WTC11 (cell line): ENCODE measurements at regions not wholly inside any gene's neighbourhood (a gene's known extent, or its start where the extent isn't known, plus 50 kb on each side); places are given as distances from the start of the nearest gene placed in this dataset.

Experiments used
- ATAC-seq: fragments of 200-7000 bp; cut with Tn5 transposase; 2 replicates; pipeline ENCODE4 v1.10.0; 2021; ENCODE audit warnings: mild to moderate bottlenecking, moderate library complexity
- CTCF ChIA-PET: fragments of 300-600 bp; sonication (Branson Sonifier 250); formaldehyde crosslinking; loops from one replicate; lab custom pipeline; 2021; ENCODE audit warnings: antibody characterized with exemption; lab: Charles Lee
- POLR2A ChIA-PET: fragments of 350-600 bp; sonication (Branson Sonifier 250); formaldehyde crosslinking; loops from one replicate; lab custom pipeline; 2021; ENCODE audit warnings: antibody characterized with exemption; lab: Charles Lee
- DNase-seq: peaks from one replicate; pipeline ENCODE4 v3.0.0; 2021; ENCODE audit warnings: low spot score
- H3K27ac Mint-ChIP-seq: 2 replicates; pipeline ENCODE4 v1.8.0; 2021; ENCODE audit warnings: mixed read lengths
- H3K27me3 Mint-ChIP-seq: 2 replicates; pipeline ENCODE4 v1.8.0; 2021; ENCODE audit warnings: low read depth, mild to moderate bottlenecking, moderate library complexity, mixed read lengths
- H3K36me3 Mint-ChIP-seq: 2 replicates; pipeline ENCODE4 v1.8.0; 2021; ENCODE audit warnings: mixed read lengths
- H3K4me1 Mint-ChIP-seq: 2 replicates; pipeline ENCODE4 v1.8.0; 2022; ENCODE audit warnings: mixed read lengths
- H3K4me3 Mint-ChIP-seq: 2 replicates; pipeline ENCODE4 v1.8.0; 2021; ENCODE audit warnings: mild to moderate bottlenecking, moderate library complexity, mixed read lengths
- H3K9me3 Mint-ChIP-seq: 2 replicates; pipeline ENCODE4 v1.8.0; 2021; ENCODE audit warnings: mixed read lengths
- ELF4 ChIP-seq: sonication (generic); formaldehyde crosslinking; IDR thresholded peaks from 2 replicates; pipeline ENCODE4 v1.8.1; 2022; ENCODE audit warnings: low read depth, mild to moderate bottlenecking, moderate library complexity, missing genetic modification reagents
- GTF2I ChIP-seq: fragments of 250-450 bp; sonication (Bioruptor Pico); conservative IDR thresholded peaks from 2 replicates; pipeline ENCODE4 v1.4.0; 2021; ENCODE audit warnings: mild to moderate bottlenecking
- MXD4 ChIP-seq: fragments of 250-450 bp; sonication (Bioruptor Pico); IDR thresholded peaks from 2 replicates; pipeline ENCODE4 v1.8.0; 2021; ENCODE audit warnings: mild to moderate bottlenecking, moderate library complexity, borderline replicate concordance
- NR1H2 ChIP-seq: sonication (generic); formaldehyde crosslinking; IDR thresholded peaks from 2 replicates; pipeline ENCODE4 v1.9.0; 2021; ENCODE audit warnings: mild to moderate bottlenecking, moderate library complexity, missing genetic modification reagents
- NR3C1 ChIP-seq: sonication (generic); formaldehyde crosslinking; conservative IDR thresholded peaks from 2 replicates; pipeline ENCODE4 v1.8.1; 2023; ENCODE audit warnings: low read depth, mild to moderate bottlenecking, missing genetic modification reagents
- PRRX2 ChIP-seq: fragments of 250-450 bp; sonication (Bioruptor Pico); IDR thresholded peaks from 2 replicates; pipeline ENCODE4 v1.8.0; 2021; ENCODE audit warnings: mild to moderate bottlenecking
- TP53 ChIP-seq: sonication (generic); formaldehyde crosslinking; IDR thresholded peaks from 2 replicates; pipeline ENCODE4 v1.8.1; 2023; ENCODE audit warnings: mild to moderate bottlenecking, missing genetic modification reagents
- ZNF232 ChIP-seq: sonication (generic); formaldehyde crosslinking; IDR thresholded peaks from 2 replicates; pipeline ENCODE4 v1.8.0; 2022; ENCODE audit warnings: mild to moderate bottlenecking, missing genetic modification reagents
- ZNF423 ChIP-seq: fragments of 250-450 bp; sonication (Bioruptor Pico); IDR thresholded peaks from 2 replicates; pipeline ENCODE4 v2.1.2; 2022; ENCODE audit warnings: mild to moderate bottlenecking, moderate library complexity
- ZNF671 ChIP-seq: fragments of 250-450 bp; sonication (Bioruptor Pico); IDR thresholded peaks from 2 replicates; pipeline ENCODE4 v1.8.0; 2021; ENCODE audit warnings: mild to moderate bottlenecking
- TF ChIP-seq, protein P1 (sequence below): fragments of 200-600 bp; IDR thresholded peaks from 2 replicates; pipeline ENCODE4 v1.8.0; 2022; ENCODE audit warnings: antibody characterized with exemption
- TF ChIP-seq, protein P2 (sequence below): sonication (generic); formaldehyde crosslinking; IDR thresholded peaks from 2 replicates; pipeline ENCODE4 v1.8.1; 2022; ENCODE audit warnings: low read depth, mild to moderate bottlenecking, moderate library complexity, missing genetic modification reagents, borderline replicate concordance
- TF ChIP-seq, protein P3 (sequence below): sonication (generic); formaldehyde crosslinking; IDR thresholded peaks from 2 replicates; pipeline ENCODE4 v1.8.0; 2023; ENCODE audit warnings: mild to moderate bottlenecking, missing genetic modification reagents
- TF ChIP-seq, protein P4 (sequence below): sonication (generic); formaldehyde crosslinking; IDR thresholded peaks from 2 replicates; pipeline ENCODE4 v1.8.0; 2022; ENCODE audit warnings: missing genetic modification reagents
- TF ChIP-seq, protein P5 (sequence below): sonication (generic); formaldehyde crosslinking; IDR thresholded peaks from 2 replicates; pipeline ENCODE4 v1.8.1; 2023; ENCODE audit warnings: mild to moderate bottlenecking, missing genetic modification reagents, borderline replicate concordance

DNA sequence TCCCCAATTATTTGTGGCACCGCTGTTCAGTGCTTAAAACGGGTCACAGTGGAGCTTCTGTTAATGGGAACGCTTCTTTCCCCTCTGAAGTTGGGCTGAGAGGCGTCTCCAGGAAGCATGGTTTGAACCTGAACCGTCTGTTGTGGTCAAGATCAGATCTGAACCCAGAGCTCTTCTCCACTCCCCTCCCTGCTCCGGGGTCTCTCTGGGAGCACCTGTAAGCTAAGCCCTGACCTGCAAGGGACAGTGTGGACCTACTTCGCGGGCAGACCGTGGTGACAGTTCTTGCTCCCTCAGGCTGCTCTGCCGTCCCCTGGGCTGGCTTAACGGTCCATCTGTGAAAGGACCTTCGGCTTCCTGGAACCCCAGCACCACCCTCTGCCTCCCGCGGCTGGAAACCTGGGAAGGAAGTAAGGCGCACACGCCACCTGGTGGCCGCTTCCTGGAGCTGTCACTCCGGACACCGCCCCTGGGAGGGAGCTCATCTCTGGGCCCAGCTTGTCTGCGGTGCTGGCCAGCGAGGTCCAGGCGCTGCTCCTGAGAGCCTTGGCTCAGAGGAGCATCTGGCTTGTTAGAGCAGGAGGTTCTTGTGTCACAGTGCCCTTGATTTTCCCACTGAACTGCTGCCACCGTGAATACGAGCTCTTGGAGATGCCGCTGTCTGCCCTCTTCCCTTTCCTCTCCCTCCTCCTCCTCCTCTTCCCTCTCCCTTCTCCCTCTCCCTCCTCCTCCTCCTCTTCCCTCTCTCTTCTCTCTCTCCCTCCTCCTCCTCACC, 518.5 kb upstream of the EEF2KMT start:
- DNase-seq (peak; percentile 40), ATAC-seq (peak; percentile 90)
- H3K9me3 Mint-ChIP-seq: peaks cover 73% of the 10 kb centered on the region
- no peak for TF ChIP-seq NR3C1
- TF ChIP-seq, protein P1, sequence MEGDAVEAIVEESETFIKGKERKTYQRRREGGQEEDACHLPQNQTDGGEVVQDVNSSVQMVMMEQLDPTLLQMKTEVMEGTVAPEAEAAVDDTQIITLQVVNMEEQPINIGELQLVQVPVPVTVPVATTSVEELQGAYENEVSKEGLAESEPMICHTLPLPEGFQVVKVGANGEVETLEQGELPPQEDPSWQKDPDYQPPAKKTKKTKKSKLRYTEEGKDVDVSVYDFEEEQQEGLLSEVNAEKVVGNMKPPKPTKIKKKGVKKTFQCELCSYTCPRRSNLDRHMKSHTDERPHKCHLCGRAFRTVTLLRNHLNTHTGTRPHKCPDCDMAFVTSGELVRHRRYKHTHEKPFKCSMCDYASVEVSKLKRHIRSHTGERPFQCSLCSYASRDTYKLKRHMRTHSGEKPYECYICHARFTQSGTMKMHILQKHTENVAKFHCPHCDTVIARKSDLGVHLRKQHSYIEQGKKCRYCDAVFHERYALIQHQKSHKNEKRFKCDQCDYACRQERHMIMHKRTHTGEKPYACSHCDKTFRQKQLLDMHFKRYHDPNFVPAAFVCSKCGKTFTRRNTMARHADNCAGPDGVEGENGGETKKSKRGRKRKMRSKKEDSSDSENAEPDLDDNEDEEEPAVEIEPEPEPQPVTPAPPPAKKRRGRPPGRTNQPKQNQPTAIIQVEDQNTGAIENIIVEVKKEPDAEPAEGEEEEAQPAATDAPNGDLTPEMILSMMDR: peak; percentile 33; the same call in 1 of the 2 replicates
- no peak overlapping the region for H3K4me3 Mint-ChIP-seq
- ChIA-PET CTCF (interaction anchor here (0.5 to 1.6 kb wide), 13 partner anchors 18 to 518 kb away, joined by 3 to 14 read pairs (median 4); no protein-coding TSS in a partner anchor), POLR2A (interaction anchor here (0.5 kb wide), 1 partner anchor 1555 kb away, joined by 4 read pairs; no protein-coding TSS in a partner anchor)
- no peak overlapping the region for H3K27ac Mint-ChIP-seq
- peaks cover 2% of the 10 kb centered on the region for H3K27me3 Mint-ChIP-seq
- peaks cover 67% of the 10 kb centered on the region for H3K36me3 Mint-ChIP-seq
- no peaks in the 10 kb centered on the region for H3K4me1 Mint-ChIP-seq

DNA sequence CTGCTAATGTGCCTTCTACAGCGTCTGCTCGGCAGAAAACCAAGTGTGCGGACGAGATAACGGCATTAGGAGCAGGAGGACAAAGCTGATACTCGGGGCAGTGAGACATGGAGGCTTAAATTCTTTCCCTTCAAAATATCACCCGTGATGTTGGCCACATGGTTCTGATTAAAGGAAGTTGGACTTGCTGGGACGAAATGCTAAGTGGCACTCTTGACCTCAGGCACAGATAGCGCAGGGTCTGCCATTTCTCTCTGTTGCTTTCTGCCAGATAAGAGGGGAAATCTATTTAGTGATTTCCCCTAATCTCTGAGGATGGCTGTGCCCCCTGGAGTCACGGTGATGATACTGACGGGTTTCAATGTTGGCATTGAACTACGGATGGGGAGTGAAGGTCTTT, 509.6 kb upstream of the EEF2KMT start:
- POLR2A ChIA-PET: no interaction called here
- ATAC-seq: no peak
- H3K27me3 Mint-ChIP-seq: peaks cover 7% of the 10 kb centered on the region
- no peak overlapping the region for H3K4me3 Mint-ChIP-seq
- H3K4me1 Mint-ChIP-seq: no peaks in the 10 kb centered on the region
- TF ChIP-seq ELF4 (CRISPR knock-in tag): no peak
- TF ChIP-seq, protein P2, sequence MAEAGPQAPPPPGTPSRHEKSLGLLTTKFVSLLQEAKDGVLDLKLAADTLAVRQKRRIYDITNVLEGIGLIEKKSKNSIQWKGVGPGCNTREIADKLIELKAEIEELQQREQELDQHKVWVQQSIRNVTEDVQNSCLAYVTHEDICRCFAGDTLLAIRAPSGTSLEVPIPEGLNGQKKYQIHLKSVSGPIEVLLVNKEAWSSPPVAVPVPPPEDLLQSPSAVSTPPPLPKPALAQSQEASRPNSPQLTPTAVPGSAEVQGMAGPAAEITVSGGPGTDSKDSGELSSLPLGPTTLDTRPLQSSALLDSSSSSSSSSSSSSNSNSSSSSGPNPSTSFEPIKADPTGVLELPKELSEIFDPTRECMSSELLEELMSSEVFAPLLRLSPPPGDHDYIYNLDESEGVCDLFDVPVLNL (CRISPR knock-in tag): no peak
- no peak for TF ChIP-seq ZNF423 (CRISPR knock-in tag)
- no peak for TF ChIP-seq TP53
- TF ChIP-seq ZNF232 (CRISPR knock-in tag): no peak
- TF ChIP-seq, protein P3, sequence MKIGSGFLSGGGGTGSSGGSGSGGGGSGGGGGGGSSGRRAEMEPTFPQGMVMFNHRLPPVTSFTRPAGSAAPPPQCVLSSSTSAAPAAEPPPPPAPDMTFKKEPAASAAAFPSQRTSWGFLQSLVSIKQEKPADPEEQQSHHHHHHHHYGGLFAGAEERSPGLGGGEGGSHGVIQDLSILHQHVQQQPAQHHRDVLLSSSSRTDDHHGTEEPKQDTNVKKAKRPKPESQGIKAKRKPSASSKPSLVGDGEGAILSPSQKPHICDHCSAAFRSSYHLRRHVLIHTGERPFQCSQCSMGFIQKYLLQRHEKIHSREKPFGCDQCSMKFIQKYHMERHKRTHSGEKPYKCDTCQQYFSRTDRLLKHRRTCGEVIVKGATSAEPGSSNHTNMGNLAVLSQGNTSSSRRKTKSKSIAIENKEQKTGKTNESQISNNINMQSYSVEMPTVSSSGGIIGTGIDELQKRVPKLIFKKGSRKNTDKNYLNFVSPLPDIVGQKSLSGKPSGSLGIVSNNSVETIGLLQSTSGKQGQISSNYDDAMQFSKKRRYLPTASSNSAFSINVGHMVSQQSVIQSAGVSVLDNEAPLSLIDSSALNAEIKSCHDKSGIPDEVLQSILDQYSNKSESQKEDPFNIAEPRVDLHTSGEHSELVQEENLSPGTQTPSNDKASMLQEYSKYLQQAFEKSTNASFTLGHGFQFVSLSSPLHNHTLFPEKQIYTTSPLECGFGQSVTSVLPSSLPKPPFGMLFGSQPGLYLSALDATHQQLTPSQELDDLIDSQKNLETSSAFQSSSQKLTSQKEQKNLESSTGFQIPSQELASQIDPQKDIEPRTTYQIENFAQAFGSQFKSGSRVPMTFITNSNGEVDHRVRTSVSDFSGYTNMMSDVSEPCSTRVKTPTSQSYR (CRISPR knock-in tag): no peak
- no peak for TF ChIP-seq GTF2I
- TF ChIP-seq, protein P4, sequence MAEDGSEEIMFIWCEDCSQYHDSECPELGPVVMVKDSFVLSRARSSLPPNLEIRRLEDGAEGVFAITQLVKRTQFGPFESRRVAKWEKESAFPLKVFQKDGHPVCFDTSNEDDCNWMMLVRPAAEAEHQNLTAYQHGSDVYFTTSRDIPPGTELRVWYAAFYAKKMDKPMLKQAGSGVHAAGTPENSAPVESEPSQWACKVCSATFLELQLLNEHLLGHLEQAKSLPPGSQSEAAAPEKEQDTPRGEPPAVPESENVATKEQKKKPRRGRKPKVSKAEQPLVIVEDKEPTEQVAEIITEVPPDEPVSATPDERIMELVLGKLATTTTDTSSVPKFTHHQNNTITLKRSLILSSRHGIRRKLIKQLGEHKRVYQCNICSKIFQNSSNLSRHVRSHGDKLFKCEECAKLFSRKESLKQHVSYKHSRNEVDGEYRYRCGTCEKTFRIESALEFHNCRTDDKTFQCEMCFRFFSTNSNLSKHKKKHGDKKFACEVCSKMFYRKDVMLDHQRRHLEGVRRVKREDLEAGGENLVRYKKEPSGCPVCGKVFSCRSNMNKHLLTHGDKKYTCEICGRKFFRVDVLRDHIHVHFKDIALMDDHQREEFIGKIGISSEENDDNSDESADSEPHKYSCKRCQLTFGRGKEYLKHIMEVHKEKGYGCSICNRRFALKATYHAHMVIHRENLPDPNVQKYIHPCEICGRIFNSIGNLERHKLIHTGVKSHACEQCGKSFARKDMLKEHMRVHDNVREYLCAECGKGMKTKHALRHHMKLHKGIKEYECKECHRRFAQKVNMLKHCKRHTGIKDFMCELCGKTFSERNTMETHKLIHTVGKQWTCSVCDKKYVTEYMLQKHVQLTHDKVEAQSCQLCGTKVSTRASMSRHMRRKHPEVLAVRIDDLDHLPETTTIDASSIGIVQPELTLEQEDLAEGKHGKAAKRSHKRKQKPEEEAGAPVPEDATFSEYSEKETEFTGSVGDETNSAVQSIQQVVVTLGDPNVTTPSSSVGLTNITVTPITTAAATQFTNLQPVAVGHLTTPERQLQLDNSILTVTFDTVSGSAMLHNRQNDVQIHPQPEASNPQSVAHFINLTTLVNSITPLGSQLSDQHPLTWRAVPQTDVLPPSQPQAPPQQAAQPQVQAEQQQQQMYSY: no peak
- TF ChIP-seq ZNF671: no peak
- no peak for TF ChIP-seq MXD4 (CRISPR knock-in tag)
- TF ChIP-seq, protein P5, sequence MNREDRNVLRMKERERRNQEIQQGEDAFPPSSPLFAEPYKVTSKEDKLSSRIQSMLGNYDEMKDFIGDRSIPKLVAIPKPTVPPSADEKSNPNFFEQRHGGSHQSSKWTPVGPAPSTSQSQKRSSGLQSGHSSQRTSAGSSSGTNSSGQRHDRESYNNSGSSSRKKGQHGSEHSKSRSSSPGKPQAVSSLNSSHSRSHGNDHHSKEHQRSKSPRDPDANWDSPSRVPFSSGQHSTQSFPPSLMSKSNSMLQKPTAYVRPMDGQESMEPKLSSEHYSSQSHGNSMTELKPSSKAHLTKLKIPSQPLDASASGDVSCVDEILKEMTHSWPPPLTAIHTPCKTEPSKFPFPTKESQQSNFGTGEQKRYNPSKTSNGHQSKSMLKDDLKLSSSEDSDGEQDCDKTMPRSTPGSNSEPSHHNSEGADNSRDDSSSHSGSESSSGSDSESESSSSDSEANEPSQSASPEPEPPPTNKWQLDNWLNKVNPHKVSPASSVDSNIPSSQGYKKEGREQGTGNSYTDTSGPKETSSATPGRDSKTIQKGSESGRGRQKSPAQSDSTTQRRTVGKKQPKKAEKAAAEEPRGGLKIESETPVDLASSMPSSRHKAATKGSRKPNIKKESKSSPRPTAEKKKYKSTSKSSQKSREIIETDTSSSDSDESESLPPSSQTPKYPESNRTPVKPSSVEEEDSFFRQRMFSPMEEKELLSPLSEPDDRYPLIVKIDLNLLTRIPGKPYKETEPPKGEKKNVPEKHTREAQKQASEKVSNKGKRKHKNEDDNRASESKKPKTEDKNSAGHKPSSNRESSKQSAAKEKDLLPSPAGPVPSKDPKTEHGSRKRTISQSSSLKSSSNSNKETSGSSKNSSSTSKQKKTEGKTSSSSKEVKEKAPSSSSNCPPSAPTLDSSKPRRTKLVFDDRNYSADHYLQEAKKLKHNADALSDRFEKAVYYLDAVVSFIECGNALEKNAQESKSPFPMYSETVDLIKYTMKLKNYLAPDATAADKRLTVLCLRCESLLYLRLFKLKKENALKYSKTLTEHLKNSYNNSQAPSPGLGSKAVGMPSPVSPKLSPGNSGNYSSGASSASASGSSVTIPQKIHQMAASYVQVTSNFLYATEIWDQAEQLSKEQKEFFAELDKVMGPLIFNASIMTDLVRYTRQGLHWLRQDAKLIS (CRISPR knock-in tag): no peak
- no peak for TF ChIP-seq PRRX2
- TF ChIP-seq NR1H2 (CRISPR knock-in tag): no peak
- TF ChIP-seq, all 79 proteins: peak for 0
- peaks cover 36% of the 10 kb centered on the region for H3K9me3 Mint-ChIP-seq
- H3K27ac Mint-ChIP-seq: no peak overlapping the region
- CTCF ChIA-PET: no interaction called here
- no peak for DNase-seq
- peaks cover 34% of the 10 kb centered on the region for H3K36me3 Mint-ChIP-seq
